ENCODE measurements at regions not wholly inside any gene's neighbourhood (a gene's known extent, or its start where the extent isn't known, plus 50 kb on each side); places are given as distances from the start of the nearest gene placed in this dataset.

DNA sequence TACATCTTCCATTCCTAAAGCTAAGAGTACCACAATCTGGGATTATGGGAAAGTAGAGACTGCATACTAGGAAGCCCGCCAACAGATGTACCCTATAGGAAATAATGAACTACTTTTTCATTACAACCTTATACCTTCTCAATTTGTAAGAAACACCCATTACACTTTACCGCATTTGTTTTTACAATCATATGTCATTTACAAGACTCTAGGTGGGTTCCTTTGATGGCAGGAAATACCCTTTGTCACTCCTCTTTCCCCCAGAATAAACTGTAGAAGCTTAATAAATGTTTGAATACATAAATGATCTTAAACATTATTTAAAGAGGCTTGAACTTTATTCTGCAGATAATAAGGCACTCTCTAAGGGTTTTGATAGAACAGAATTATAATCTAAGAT is 150.1 kb upstream of the TGFBR2 start:
- in situ Hi-C loops (cut with HindIII; ENCODE audit: low pct_unique_long_range_greater_than_20kb, low sequenced_read_pairs), result no loop called here
- no peak for DNase-seq (ENCODE audit: low read depth)

DNA sequence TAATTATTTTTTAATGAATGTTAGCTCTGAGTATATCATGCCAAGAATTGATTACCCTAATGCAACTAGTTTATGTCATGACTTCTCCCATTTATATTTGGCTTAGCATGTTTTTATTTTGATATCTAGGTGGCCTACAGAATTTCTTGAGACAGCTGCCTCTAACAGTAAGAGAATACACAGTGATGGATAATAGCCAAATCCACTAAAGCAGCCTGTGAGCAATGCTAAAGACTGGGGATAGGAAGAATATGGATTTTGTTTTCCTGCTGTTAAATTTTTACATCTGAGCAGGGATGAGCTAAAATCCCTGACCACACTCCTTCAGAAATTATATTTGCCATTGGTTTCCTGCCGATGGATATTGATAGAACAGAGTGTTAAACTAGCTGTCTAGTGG is 149.3 kb upstream of the TGFBR2 start:
- no peak for DNase-seq (ENCODE audit: low read depth)
- in situ Hi-C loops (cut with HindIII; ENCODE audit: low pct_unique_long_range_greater_than_20kb, low sequenced_read_pairs), result no loop called here

DNA sequence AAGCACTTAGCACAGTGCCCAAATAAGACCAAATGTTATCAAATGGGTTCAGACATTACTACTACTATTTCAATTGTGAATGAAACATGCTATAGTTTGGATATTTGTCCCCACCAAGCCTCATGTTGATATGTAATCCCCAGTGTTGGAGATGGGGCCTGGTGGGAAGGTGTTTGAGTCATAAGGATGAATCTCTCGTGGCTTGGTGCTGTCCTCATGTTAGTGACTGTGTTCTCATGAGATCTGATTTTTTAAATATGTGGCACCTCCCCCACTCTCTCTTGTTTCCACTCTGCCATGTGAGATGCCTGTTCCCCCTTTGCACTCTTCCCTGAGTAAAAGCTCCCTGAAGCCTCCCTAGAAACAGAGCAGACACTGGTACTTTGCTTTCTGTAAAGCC is 148.7 kb upstream of the TGFBR2 start:
- DNase-seq (ENCODE audit: low read depth), result no peak
- in situ Hi-C loops (cut with HindIII; ENCODE audit: low pct_unique_long_range_greater_than_20kb, low sequenced_read_pairs), result no loop called here

DNA sequence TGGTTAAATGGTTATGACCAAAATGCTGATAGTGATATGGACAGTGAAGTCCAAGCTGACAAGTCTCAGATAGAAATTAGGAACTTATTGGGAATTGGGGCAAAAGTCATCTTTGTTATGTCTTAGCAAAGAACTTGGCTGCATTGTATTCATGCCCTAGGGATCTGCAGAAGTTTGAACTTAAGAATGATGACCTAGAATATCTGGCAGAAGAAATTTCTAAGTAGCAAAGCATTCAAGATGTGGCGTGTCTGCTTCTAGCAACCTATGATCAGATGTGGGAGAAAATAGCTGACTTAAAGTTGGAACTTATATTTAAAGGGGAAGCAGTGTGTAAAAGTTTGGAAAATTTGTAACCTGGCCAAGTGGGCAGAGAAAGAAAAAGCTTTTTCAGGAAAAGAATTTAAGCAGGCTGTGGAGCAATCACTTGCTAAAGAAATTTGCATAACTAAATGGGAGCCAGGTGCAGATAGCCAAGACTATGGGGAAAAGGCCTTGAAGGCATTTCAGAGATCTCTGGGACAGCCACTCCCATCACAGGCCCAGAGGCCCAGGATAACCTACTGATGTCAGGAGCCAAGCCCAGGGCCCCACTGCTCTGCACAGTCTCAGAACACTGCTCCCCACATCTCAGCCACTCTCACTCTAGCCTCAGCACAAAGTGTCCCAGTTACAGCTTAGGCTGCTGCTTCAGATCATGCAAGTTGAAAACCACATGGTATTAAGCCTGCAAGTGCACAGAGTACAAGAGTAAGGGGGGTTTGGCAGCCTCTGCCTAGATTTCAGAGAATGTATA is 147.8 kb upstream of the TGFBR2 start:
- in situ Hi-C loops (cut with HindIII; ENCODE audit: low pct_unique_long_range_greater_than_20kb, low sequenced_read_pairs), result no loop called here
- DNase-seq (ENCODE audit: low read depth), result no peak

DNA sequence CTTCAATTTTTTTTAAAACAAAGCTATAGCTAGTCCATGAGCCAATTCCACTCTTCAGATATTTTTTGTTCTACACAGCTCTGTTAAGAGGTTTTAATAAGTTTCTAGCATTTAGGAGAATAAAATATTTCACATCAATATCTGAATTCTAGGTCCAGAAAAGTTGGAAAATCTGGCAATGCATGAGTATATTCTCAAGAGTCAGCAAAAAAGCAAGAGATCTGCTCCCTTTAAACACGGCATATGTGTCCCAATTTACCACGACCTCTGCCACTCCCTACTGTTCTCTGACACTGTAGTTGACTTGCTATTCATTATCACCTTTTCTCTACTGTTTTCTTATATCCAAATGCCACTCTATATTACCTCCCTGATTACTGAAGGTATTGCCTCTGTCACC is 145.1 kb upstream of the TGFBR2 start:
- no peak for DNase-seq (ENCODE audit: low read depth)

DNA sequence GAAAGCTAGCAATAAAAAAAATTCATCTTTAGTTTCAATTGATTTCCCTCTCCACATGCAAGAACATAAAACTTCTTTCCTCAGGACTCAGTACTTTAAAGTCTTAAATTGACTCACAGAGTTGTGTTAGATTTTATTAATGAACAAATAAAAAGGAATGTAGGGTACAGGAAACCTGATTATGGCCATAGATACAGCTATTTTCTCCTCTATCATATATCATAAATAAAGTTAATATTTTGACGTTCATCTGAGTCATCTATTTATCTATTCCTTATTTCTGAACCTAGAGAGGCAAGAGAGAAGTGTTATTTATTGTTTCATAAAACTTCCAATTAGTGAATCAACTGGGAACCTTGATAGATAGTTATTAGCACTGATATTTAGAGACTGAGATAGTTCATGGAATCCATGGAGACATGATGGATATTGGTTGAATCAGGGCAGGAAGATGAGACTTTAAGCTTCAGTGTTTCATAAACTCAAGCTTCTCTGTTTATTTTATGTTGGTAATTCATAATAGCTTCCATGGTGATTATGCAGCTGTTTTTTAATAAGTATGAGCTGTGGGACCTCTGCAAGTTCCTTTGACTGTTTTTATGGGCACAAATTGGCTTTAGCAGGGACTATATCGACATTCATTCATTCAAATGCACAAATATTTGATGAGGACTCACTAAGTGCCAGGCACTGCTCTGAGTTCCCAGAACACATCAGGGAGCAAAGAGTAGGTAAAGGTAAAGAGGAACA is 143.5 kb upstream of the TGFBR2 start:
- DNase-seq (ENCODE audit: low read depth), result no peak
- in situ Hi-C loops (cut with HindIII; ENCODE audit: low pct_unique_long_range_greater_than_20kb, low sequenced_read_pairs), result no loop called here

More for the DNA sequence above, 145.1 kb upstream of the TGFBR2 start:
- in situ Hi-C loops (cut with HindIII; ENCODE audit: low pct_unique_long_range_greater_than_20kb, low sequenced_read_pairs), result no loop called here

DNA sequence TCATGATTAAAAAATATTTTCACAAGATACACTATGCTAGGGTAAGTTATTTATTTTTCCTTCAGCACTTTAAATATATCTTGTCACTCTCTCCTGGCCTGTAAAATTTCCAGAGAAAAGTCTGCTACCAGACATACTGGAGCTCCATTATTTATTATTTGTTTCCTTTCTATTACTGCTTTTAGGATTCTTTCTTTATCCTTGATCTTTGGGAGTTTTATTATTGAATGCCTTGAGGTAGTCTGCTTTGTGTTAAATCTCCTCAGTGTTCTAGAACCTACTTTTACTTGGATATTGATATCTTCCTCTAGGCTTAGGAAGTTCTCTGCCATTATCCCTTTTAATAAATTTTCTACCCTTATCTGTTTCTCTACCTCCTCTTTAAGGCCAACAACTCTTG is 142.0 kb upstream of the TGFBR2 start:
- in situ Hi-C loops (cut with HindIII; ENCODE audit: low pct_unique_long_range_greater_than_20kb, low sequenced_read_pairs), result no loop called here
- no peak for DNase-seq (ENCODE audit: low read depth)

DNA sequence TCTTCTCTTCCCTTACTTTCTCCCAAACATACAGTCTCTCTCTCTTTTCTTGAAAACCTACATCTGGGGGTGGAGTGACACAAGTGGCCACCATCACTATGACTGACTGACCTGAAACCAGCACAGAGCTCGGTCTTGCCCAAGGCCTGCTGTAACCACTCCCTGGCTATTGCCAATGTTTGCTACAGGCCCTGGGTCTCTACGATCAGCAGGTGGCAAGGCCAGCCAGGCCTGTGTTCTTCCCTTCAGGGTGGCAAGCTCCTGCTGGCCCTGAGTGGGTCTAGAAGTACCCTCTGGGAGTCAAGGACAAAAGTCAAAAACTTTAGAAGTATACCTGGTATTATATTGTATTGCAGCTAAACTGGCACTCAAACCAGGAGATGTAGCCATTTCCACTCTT is 140.9 kb upstream of the TGFBR2 start:
- no peak for DNase-seq (ENCODE audit: low read depth)
- in situ Hi-C loops (cut with HindIII; ENCODE audit: low pct_unique_long_range_greater_than_20kb, low sequenced_read_pairs), result no loop called here

DNA sequence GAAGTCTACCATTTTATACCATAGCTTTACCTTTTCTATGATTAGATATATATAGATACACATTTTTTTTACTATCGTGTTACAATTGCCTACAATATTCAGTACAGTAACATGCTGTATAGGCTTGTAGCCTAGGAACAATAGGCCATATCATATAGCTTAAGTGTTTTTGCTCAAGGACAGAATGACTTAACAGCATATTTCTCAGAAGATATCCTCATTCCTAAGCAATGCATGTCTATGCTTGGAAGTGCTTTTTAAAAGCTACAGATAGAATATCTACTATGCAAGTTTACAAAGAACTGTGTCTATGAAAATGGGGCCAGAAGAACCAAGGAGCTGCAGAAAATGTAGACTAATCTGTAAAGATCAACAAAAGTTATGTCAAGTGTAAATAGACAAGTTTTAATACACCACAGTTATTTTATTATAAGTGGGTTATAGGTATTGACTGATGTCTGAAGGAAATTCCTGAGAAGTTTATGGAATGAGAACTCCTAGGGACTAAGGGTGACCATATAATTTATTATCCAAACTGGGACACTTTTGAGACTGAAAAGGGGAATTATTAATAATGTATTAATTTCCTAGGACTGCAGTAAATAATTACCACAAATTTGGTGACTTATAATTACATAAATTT is 138.7 kb upstream of the TGFBR2 start:
- DNase-seq (ENCODE audit: low read depth), result no peak
- in situ Hi-C loops (cut with HindIII; ENCODE audit: low pct_unique_long_range_greater_than_20kb, low sequenced_read_pairs), result no loop called here

DNA sequence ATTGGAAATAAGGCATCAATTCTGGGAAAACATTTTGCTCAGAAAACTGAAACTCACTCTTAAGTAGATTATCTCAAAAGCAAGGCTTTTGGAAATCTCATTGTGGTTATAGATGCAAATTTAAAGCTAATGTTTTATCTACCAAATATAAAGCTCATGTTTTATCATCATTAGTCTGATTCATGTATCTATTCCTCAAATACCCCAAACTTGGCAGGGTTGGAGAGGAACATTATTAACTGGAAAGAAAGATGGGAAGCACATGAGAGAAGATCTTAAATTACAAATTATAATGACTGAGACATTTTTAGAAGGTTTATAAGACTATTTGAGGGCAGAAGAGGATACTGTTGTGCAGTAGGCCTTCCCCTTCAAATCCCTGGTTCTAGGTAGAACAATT is 137.3 kb upstream of the TGFBR2 start:
- in situ Hi-C loops (cut with HindIII; ENCODE audit: low pct_unique_long_range_greater_than_20kb, low sequenced_read_pairs), result no loop called here
- no peak for DNase-seq (ENCODE audit: low read depth)

DNA sequence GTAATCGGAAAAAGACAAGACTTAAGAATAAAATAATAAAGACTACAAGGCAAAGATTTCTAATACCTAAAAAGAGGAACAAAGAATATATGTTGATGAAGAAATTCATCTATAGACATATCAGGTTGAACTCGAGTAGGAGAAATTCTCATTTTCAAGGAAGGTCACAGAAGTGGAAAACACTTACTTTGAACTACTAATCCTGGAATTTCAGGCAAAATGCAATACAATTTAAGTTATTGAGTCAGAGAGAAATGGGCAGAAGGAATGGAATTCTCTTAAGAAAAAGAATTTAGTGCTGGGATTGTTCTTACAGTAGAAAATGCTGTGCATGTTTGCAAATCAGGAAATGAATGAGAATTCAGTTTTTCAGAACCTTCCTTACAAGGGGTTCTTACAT is 135.9 kb upstream of the TGFBR2 start:
- no peak for DNase-seq (ENCODE audit: low read depth)
- in situ Hi-C loops (cut with HindIII; ENCODE audit: low pct_unique_long_range_greater_than_20kb, low sequenced_read_pairs), result no loop called here

DNA sequence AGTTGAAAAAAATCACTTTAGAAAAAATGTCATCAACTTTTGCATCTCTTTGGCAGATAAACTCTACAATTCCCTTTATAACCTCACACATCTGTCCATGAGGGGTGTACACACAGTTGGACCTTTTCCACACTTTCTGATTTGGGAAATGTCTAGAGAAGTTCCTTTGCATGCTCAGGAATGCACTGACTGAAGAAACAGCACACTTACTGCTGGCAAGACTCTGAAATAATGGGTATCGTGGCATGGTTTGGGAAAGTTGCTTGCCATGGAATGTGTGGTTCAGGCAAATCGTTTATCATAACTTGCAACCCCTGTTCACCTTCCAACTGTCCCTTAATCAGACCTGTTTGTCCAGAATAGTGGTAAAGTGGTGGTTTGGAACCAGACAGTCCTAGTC is 135.3 kb upstream of the TGFBR2 start:
- in situ Hi-C loops (cut with HindIII; ENCODE audit: low pct_unique_long_range_greater_than_20kb, low sequenced_read_pairs), result no loop called here
- no peak for DNase-seq (ENCODE audit: low read depth)

DNA sequence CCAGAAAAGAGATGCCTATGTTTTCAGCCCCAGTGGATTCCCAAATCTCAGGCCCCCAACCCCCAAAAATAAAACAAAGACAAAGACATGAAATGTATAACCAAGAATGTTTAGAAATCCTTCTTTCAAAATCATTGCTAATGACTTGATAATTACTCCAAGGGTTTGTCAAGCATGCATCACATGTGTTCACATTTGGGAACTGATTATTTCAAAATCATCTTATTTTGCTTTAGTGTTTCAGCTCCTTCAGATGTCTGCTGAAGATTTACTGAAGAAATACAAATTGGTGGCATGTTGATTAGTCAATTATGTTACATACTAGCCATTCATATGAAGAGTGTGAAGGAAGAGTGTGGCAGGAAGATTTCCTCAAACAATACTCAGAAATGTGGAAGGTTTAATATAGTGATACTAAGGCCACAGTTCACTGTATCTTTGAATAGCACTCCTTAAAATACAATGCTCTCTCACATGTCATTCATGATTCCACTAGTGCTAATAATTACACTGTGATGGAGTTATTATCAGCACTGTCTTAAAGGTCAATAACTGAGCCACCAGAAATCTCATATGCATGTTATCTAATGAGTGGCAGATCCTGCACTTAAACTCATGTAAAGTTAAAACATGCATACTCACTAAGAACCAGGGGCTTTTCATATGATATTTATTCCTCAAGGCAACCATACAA is 134.5 kb upstream of the TGFBR2 start:
- DNase-seq (ENCODE audit: low read depth), result no peak
- in situ Hi-C loops (cut with HindIII; ENCODE audit: low pct_unique_long_range_greater_than_20kb, low sequenced_read_pairs), result no loop called here

DNA sequence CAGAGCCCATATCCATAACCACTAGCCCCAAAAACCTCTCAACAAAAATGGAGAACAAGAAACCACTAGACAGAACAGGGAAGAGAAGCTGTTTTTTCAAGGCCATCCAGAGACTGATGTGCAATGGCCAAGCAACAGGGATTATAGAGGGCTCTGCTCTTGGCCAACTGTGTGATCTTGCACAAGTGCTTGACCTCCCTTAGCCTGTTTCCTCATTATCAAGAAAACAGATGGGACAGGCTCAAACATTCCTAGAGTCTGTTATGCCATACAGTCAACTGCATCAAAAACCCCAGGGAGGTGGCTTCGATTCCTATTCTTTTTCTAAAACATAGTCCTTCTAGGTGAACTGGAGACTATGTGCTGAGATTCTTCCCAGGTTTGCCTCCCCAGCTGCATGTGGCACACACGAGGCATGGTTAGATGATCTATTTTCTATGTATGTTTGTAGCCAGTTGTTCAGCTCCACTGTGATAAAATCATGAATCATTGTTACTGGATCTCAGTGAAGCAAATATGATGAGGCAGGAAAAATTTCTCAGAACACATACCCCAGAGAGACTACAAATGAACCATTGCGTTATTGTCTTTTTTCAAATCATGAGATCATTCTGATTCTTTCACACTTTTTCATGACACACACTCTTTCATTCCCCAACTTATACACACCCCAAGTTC is 132.9 kb upstream of the TGFBR2 start:
- no peak for DNase-seq (ENCODE audit: low read depth)
- in situ Hi-C loops (cut with HindIII; ENCODE audit: low pct_unique_long_range_greater_than_20kb, low sequenced_read_pairs), result no loop called here

DNA sequence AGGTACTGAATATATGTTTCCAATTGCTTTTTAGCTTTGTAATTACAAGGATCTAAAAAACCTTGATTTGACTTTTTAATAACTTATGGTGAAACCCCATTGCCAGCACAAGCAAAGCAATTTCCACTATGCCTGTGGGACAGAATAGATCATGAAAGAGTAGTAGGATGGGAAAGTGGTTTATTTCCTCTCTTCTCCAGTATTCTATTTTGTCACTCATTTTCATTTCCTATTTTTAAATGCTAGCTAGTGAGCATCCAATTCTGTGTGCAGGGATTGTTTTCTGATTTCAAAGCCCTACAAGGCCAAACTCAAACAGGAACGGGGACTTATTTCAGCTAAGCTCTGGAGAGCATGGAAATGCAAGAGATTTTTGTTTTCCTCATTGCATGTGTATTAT is 132.0 kb upstream of the TGFBR2 start:
- no peak for DNase-seq (ENCODE audit: low read depth)

DNA sequence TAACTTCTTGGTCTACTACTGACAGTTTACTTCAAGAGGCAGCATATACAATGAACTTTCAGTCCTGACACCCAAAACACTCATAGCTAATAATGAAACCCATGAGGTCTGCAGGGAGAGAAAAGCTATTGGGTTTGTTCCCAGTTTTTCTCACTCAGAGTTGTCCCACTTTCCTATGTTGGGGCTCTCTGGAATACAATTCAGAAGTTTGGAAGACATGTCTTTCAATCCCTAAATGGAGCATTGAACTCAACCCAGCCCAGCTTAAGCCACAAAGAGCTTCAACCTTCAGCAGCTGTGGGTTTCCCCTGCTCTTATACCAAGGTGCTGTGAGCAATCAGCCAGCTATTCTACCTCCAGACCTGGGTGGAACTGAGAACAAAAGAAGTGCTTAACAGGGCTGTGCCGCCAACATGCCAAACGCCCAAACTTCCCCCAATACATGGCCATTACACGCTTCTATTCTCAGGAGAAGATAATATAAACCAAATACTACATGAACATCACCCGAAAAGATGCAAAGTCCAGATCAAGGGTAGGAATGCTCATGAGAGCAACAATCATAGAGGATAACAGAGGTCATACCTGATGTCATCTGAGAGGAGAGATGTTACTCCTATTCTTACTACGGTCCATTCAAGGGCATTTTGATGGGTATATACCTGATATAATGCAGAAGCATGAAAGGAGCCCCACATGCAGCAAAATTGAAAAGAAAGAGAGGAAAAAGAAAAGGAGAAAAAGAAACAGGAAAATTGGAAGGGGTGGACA is 131.2 kb upstream of the TGFBR2 start:
- DNase-seq (ENCODE audit: low read depth), result no peak
- in situ Hi-C loops (cut with HindIII; ENCODE audit: low pct_unique_long_range_greater_than_20kb, low sequenced_read_pairs), result no loop called here

More for the DNA sequence above, 132.0 kb upstream of the TGFBR2 start:
- in situ Hi-C loops (cut with HindIII; ENCODE audit: low pct_unique_long_range_greater_than_20kb, low sequenced_read_pairs), result no loop called here

DNA sequence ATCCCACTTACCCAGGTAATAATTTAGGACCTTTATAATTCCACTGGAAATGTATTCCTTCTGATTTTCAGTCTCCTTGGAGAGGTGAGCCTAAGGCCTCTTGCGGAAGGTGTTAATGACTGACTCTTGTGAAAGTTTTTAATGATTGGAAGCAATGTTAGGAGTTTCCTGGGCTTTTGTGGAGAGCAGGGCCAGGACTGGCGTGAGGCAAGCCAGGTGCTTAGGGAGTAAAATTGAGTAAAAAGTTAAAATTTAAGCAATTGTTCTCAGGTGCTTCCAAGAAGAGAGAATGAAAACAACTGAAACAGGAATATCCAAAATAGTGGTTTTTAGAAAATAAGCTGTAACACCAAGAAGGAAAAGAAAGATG is 130.6 kb upstream of the TGFBR2 start:
- no peak for DNase-seq (ENCODE audit: low read depth)
- in situ Hi-C loops (cut with HindIII; ENCODE audit: low pct_unique_long_range_greater_than_20kb, low sequenced_read_pairs), result no loop called here

Data from Caki2 (cell line).